SK-N-MC (cell line): ENCODE measurements at regions not wholly inside any gene's neighbourhood (a gene's known extent, or its start where the extent isn't known, plus 50 kb on each side); places are given as distances from the start of the nearest gene placed in this dataset.

Source experiments
- EZH2 ChIP-seq: fragments of 200-600 bp; sonication (generic); IDR thresholded peaks from one replicate; pipeline ENCODE4 v1.6.1; 2017; ENCODE audit warnings: antibody characterized with exemption
- POLR2AphosphoS5 ChIP-seq: IDR thresholded peaks from 2 replicates; pipeline ENCODE4 v1.6.1; 2012; ENCODE audit warnings: mild to moderate bottlenecking, low read depth, low read length, borderline replicate concordance

GRCh38 chr12:58978717-58979116 is 58.4 kb upstream of the LRIG3 start:
- no peak for TF ChIP-seq EZH2
- TF ChIP-seq POLR2AphosphoS5, result no peak
